ENCODE measurements at regions not wholly inside any gene's neighbourhood (a gene's known extent, or its start where the extent isn't known, plus 50 kb on each side); places are given as distances from the start of the nearest gene placed in this dataset.

GRCh38 chr18:2451556-2451955 lies 119.7 kb downstream of the METTL4 start:
- TF ChIP-seq, protein P1, sequence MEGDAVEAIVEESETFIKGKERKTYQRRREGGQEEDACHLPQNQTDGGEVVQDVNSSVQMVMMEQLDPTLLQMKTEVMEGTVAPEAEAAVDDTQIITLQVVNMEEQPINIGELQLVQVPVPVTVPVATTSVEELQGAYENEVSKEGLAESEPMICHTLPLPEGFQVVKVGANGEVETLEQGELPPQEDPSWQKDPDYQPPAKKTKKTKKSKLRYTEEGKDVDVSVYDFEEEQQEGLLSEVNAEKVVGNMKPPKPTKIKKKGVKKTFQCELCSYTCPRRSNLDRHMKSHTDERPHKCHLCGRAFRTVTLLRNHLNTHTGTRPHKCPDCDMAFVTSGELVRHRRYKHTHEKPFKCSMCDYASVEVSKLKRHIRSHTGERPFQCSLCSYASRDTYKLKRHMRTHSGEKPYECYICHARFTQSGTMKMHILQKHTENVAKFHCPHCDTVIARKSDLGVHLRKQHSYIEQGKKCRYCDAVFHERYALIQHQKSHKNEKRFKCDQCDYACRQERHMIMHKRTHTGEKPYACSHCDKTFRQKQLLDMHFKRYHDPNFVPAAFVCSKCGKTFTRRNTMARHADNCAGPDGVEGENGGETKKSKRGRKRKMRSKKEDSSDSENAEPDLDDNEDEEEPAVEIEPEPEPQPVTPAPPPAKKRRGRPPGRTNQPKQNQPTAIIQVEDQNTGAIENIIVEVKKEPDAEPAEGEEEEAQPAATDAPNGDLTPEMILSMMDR (IDR thresholded peaks at IDR 0.05) = no peak
- TF ChIP-seq ZFX (IDR thresholded peaks at IDR 0.05; ENCODE audit: borderline replicate concordance) = no peak

Measured in 22Rv1 (cell line).